GM23338 (cell line): ENCODE measurements at regions not wholly inside any gene's neighbourhood (a gene's known extent, or its start where the extent isn't known, plus 50 kb on each side); places are given as distances from the start of the nearest gene placed in this dataset.

Source experiments
- ATAC-seq: fragments of 200-7000 bp; cut with Tn5 transposase; 3 replicates; pipeline ENCODE4 v1.9.1; 2020
- DNase-seq: peaks from one replicate; pipeline ENCODE4 v3.0.0-alpha.2; 2015; ENCODE audit warnings: low spot score
- H2AFZ ChIP-seq: fragments of 200-600 bp; sonication (generic); 2 replicates; pipeline ENCODE4 v1.8.0; 2016; ENCODE audit warnings: antibody characterized with exemption, mild to moderate bottlenecking, moderate library complexity
- H3F3A ChIP-seq: fragments of 200-600 bp; sonication (generic); replicated peaks from 2 replicates; pipeline ENCODE4 v1.8.0; 2017; ENCODE audit warnings: antibody characterized with exemption, mixed run types, low read depth
- H3K27ac ChIP-seq: fragments of 200-600 bp; sonication (generic); 2 replicates; pipeline ENCODE4 v1.6.1; 2016; ENCODE audit warnings: low read depth
- H3K27me3 ChIP-seq: fragments of 200-600 bp; sonication (generic); 2 replicates; pipeline ENCODE4 v1.8.0; 2016; ENCODE audit warnings: mild to moderate bottlenecking, mixed run types, moderate library complexity; ENCODE audit not compliant: insufficient read depth
- H3K36me3 ChIP-seq: fragments of 200-600 bp; sonication (generic); 2 replicates; pipeline ENCODE4 v1.8.0; 2016; ENCODE audit warnings: mild to moderate bottlenecking; ENCODE audit not compliant: insufficient read depth
- H3K4me1 ChIP-seq: fragments of 200-600 bp; sonication (generic); 2 replicates; pipeline ENCODE4 v1.8.0; 2016; ENCODE audit warnings: mild to moderate bottlenecking, moderate library complexity; ENCODE audit not compliant: insufficient read depth
- H3K4me2 ChIP-seq: fragments of 200-600 bp; sonication (generic); 2 replicates; pipeline ENCODE4 v1.7.1; 2017; ENCODE audit warnings: mixed run types
- H3K4me3 ChIP-seq: fragments of 200-600 bp; sonication (generic); 2 replicates; pipeline ENCODE4 v1.6.1; 2016; ENCODE audit warnings: mixed run types
- H3K79me2 ChIP-seq: fragments of 200-600 bp; sonication (generic); replicated peaks from 2 replicates; pipeline ENCODE4 v1.8.0; 2017; ENCODE audit warnings: mild to moderate bottlenecking; ENCODE audit not compliant: insufficient read depth
- H3K9me2 ChIP-seq: fragments of 200-600 bp; sonication (generic); 2 replicates; pipeline ENCODE4 v1.8.0; 2017; ENCODE audit not compliant: insufficient read depth
- H4K20me1 ChIP-seq: fragments of 200-600 bp; sonication (generic); replicated peaks from 2 replicates; pipeline ENCODE4 v1.8.0; 2017; ENCODE audit warnings: mild to moderate bottlenecking; ENCODE audit not compliant: insufficient read depth
- H3K27ac Mint-ChIP-seq: 2 replicates; pipeline ENCODE4 v1.8.0; 2020; ENCODE audit warnings: inconsistent platforms, mild to moderate bottlenecking, moderate library complexity, mixed read lengths
- H3K27me3 Mint-ChIP-seq: 3 replicates; pipeline ENCODE4 v1.8.0; 2022; ENCODE audit warnings: low read depth, mild to moderate bottlenecking, moderate library complexity, mixed read lengths, inconsistent platforms; ENCODE audit not compliant: insufficient read depth, poor library complexity
- H3K36me3 Mint-ChIP-seq: 3 replicates; pipeline ENCODE4 v1.8.0; 2021; ENCODE audit warnings: low read depth, mild to moderate bottlenecking, inconsistent platforms, moderate library complexity, mixed read lengths
- H3K4me1 Mint-ChIP-seq: 3 replicates; pipeline ENCODE4 v1.8.0; 2020; ENCODE audit warnings: mild to moderate bottlenecking, inconsistent platforms, mixed read lengths
- H3K4me3 Mint-ChIP-seq: 3 replicates; pipeline ENCODE4 v1.8.0; 2021; ENCODE audit warnings: moderate library complexity, mild to moderate bottlenecking, inconsistent platforms, mixed read lengths
- H3K9me3 Mint-ChIP-seq: 3 replicates; pipeline ENCODE4 v1.8.0; 2020; ENCODE audit warnings: moderate library complexity, mild to moderate bottlenecking, inconsistent platforms, mixed read lengths
- CREB1 ChIP-seq: fragments of 250-450 bp; sonication (Bioruptor Pico); IDR thresholded peaks from 2 replicates; pipeline ENCODE4 v1.5.0; 2020; ENCODE audit warnings: low read depth, mild to moderate bottlenecking, moderate library complexity
- ETS1 ChIP-seq: IDR thresholded peaks from 2 replicates; pipeline ENCODE4 v1.6.1; 2016; ENCODE audit warnings: antibody characterized with exemption
- EZH2 ChIP-seq: fragments of 200-600 bp; sonication (generic); IDR thresholded peaks from one replicate; pipeline ENCODE4 v1.8.0; 2017; ENCODE audit warnings: antibody characterized with exemption, mild to moderate bottlenecking, low read depth; ENCODE audit not compliant: unreplicated experiment
- EZH2phosphoT487 ChIP-seq: fragments of 200-600 bp; sonication (generic); IDR thresholded peaks from one replicate; pipeline ENCODE4 v1.8.1; 2018; ENCODE audit warnings: antibody characterized with exemption; ENCODE audit not compliant: unreplicated experiment
- JUNB ChIP-seq: IDR thresholded peaks from one replicate; pipeline ENCODE4 v1.6.1; 2016; ENCODE audit warnings: antibody characterized with exemption; ENCODE audit not compliant: unreplicated experiment
- NANOG ChIP-seq: IDR thresholded peaks from 2 replicates; pipeline ENCODE4 v1.6.1; 2016; ENCODE audit warnings: antibody characterized with exemption, borderline replicate concordance
- POLR2AphosphoS5 ChIP-seq: IDR thresholded peaks from 2 replicates; pipeline ENCODE4 v1.6.1; 2016; ENCODE audit warnings: antibody characterized with exemption, low read depth
- REST ChIP-seq: IDR thresholded peaks from one replicate; pipeline ENCODE4 v1.6.1; 2018; ENCODE audit warnings: antibody characterized with exemption; ENCODE audit not compliant: unreplicated experiment
- STAT1 ChIP-seq: IDR thresholded peaks from one replicate; pipeline ENCODE4 v1.6.1; 2016; ENCODE audit warnings: antibody characterized with exemption; ENCODE audit not compliant: unreplicated experiment
- ZNF331 ChIP-seq: fragments of 250-450 bp; sonication (Bioruptor Pico); IDR thresholded peaks from 2 replicates; pipeline ENCODE4 v1.5.0; 2020; ENCODE audit warnings: low read depth, mild to moderate bottlenecking, moderate library complexity
- ZNF462 ChIP-seq: fragments of 250-450 bp; sonication (Bioruptor Pico); IDR thresholded peaks from 2 replicates; pipeline ENCODE4 v1.5.0; 2020; ENCODE audit warnings: mild to moderate bottlenecking, moderate library complexity

GRCh38 chr6:68045193-68045592, 589.9 kb upstream of the ADGRB3 start:
- Mint-ChIP-seq H3K36me3 (peaks cover 19% of the 10 kb centered on the region), H3K4me3 (no peak overlapping the region), H3K9me3 (peaks cover 8% of the 10 kb centered on the region; the same call in 2 of the 3 replicates), H3K27ac (no peak overlapping the region), H3K27me3 (peaks cover 4% of the 10 kb centered on the region), H3K4me1 (peaks cover 36% of the 10 kb centered on the region)
- ATAC-seq (no peak), DNase-seq (no peak)
- Histone ChIP-seq H2AFZ (no peak overlapping the region), H3K27me3 (no peaks in the 10 kb centered on the region), H3K9me2 (no peaks in the 10 kb centered on the region), H3K4me3 (no peak overlapping the region), H3K36me3 (no peaks in the 10 kb centered on the region), H3K79me2 (no peaks in the 10 kb centered on the region), H3K4me2 (no peak overlapping the region), H3K27ac (no peak overlapping the region), H3K4me1 (peaks cover 27% of the 10 kb centered on the region), H4K20me1 (no peaks in the 10 kb centered on the region), H3F3A (no peaks in the 10 kb centered on the region)
- no peak for TF ChIP-seq NANOG
- no peak for TF ChIP-seq CREB1 (CRISPR knock-in tag)
- no peak for TF ChIP-seq POLR2AphosphoS5

- Histone ChIP-seq H3K27ac (no peak overlapping the region), H3K36me3 (no peaks in the 10 kb centered on the region), H3K4me3 (no peak overlapping the region), H4K20me1 (no peaks in the 10 kb centered on the region), H3K4me2 (no peak overlapping the region), H3K4me1 (peaks cover 30% of the 10 kb centered on the region), H3K9me2 (no peaks in the 10 kb centered on the region), H2AFZ (no peak overlapping the region), H3F3A (no peaks in the 10 kb centered on the region), H3K27me3 (no peaks in the 10 kb centered on the region), H3K79me2 (no peaks in the 10 kb centered on the region)
- Mint-ChIP-seq H3K36me3 (peaks cover 19% of the 10 kb centered on the region), H3K9me3 (peaks cover 8% of the 10 kb centered on the region; the same call in 2 of the 3 replicates), H3K4me3 (no peak overlapping the region), H3K4me1 (peaks cover 44% of the 10 kb centered on the region), H3K27me3 (peaks cover 4% of the 10 kb centered on the region), H3K27ac (no peak overlapping the region)
- no peak for DNase-seq
- ATAC-seq, result no peak
- TF ChIP-seq ZNF462, result no peak
- no peak for TF ChIP-seq POLR2AphosphoS5
- no peak for TF ChIP-seq CREB1 (CRISPR knock-in tag)
- TF ChIP-seq ZNF331, result no peak
- TF ChIP-seq JUNB, result no peak
- no peak for TF ChIP-seq NANOG
- TF ChIP-seq REST, result no peak
- TF ChIP-seq EZH2, result no peak
- no peak for TF ChIP-seq STAT1
- no peak for TF ChIP-seq EZH2phosphoT487
- no peak for TF ChIP-seq ETS1
Measured at GRCh38 chr6:68044264-68044663, 590.8 kb upstream of the ADGRB3 start.
